Trophoblast cell (in vitro differentiated cells and primary cell): ENCODE measurements at regions not wholly inside any gene's neighbourhood (a gene's known extent, or its start where the extent isn't known, plus 50 kb on each side); places are given as distances from the start of the nearest gene placed in this dataset.
A peak's percentile ranks its signal among the peaks of the same experiment; 100 is the strongest.

Source experiments
- DNase-seq, 2 donors: peaks; one replicate each; pipeline ENCODE4 v3.0.0-alpha.2; 2016
- H2AFZ ChIP-seq: 2 replicates; pipeline ENCODE4 v1.6.1; 2013; ENCODE audit warnings: low read length, moderate library complexity, mild to moderate bottlenecking; ENCODE audit not compliant: insufficient read depth, poor library complexity
- H2AK5ac ChIP-seq: 2 replicates; pipeline ENCODE4 v1.6.1; 2013; ENCODE audit warnings: mild to moderate bottlenecking, low read length
- H2BK120ac ChIP-seq: 2 replicates; pipeline ENCODE4 v1.6.1; 2013; ENCODE audit warnings: low read length, mild to moderate bottlenecking, moderate library complexity; ENCODE audit not compliant: insufficient read depth, poor library complexity
- H2BK12ac ChIP-seq: 2 replicates; pipeline ENCODE4 v1.6.1; 2013; ENCODE audit warnings: mild to moderate bottlenecking, low read length, moderate library complexity
- H2BK5ac ChIP-seq: 2 replicates; pipeline ENCODE4 v1.6.1; 2013; ENCODE audit warnings: low read length, low read depth, moderate library complexity, mild to moderate bottlenecking; ENCODE audit not compliant: poor library complexity
- H3K14ac ChIP-seq: 2 replicates; pipeline ENCODE4 v1.6.1; 2013; ENCODE audit warnings: mild to moderate bottlenecking, low read length
- H3K18ac ChIP-seq: 2 replicates; pipeline ENCODE4 v1.6.1; 2013; ENCODE audit warnings: mild to moderate bottlenecking, low read length
- H3K23ac ChIP-seq: 2 replicates; pipeline ENCODE4 v1.6.1; 2013; ENCODE audit warnings: low read length
- H3K27ac ChIP-seq: 2 replicates; pipeline ENCODE4 v1.5.1; 2013; ENCODE audit warnings: low read depth, mild to moderate bottlenecking, inconsistent platforms, low read length, moderate library complexity
- H3K27me3 ChIP-seq: 2 replicates; pipeline ENCODE4 v1.6.1; 2013; ENCODE audit warnings: inconsistent platforms, mild to moderate bottlenecking, low read length, moderate library complexity; ENCODE audit not compliant: insufficient read depth
- H3K36me3 ChIP-seq, 2 experiments: 1 replicate in 1 of 2; 2 replicates in 1 of 2; pipeline ENCODE4 v1.6.1; 2013; ENCODE audit warnings: low read length in 2 of 2, mild to moderate bottlenecking in 2 of 2, moderate library complexity in 1 of 2; ENCODE audit not compliant: insufficient read depth in 2 of 2, control insufficient read depth in 1 of 2
- H3K4ac ChIP-seq: 2 replicates; pipeline ENCODE4 v1.6.1; 2013; ENCODE audit warnings: low read depth, mild to moderate bottlenecking, low read length, moderate library complexity
- H3K4me1 ChIP-seq, 2 experiments: 1 replicate in 1 of 2; 2 replicates in 1 of 2; pipeline ENCODE4 v1.6.1; 2013; ENCODE audit warnings: low read length in 2 of 2, mild to moderate bottlenecking in 2 of 2, moderate library complexity in 1 of 2; ENCODE audit not compliant: insufficient read depth in 2 of 2, control insufficient read depth in 1 of 2
- H3K4me2 ChIP-seq: 2 replicates; pipeline ENCODE4 v1.6.1; 2013; ENCODE audit warnings: inconsistent platforms, mild to moderate bottlenecking, low read length, moderate library complexity
- H3K4me3 ChIP-seq: 2 replicates; pipeline ENCODE4 v1.5.1; 2013; ENCODE audit warnings: mild to moderate bottlenecking, low read depth, low read length, inconsistent platforms
- H3K79me1 ChIP-seq: one replicate; pipeline ENCODE4 v1.6.1; 2013; ENCODE audit warnings: low read length
- H3K79me2 ChIP-seq: 2 replicates; pipeline ENCODE4 v1.6.1; 2013; ENCODE audit warnings: low read length, mild to moderate bottlenecking; ENCODE audit not compliant: control insufficient read depth, insufficient read depth, poor library complexity
- H3K9ac ChIP-seq: 2 replicates; pipeline ENCODE4 v1.6.1; 2013; ENCODE audit warnings: mild to moderate bottlenecking, low read length
- H3K9me3 ChIP-seq: 2 replicates; pipeline ENCODE4 v1.6.1; 2013; ENCODE audit warnings: low read depth, mild to moderate bottlenecking, control low read depth, inconsistent platforms, low read length; ENCODE audit not compliant: insufficient read depth
- H4K12ac ChIP-seq: 2 replicates; pipeline ENCODE4 v1.6.1; 2013; ENCODE audit warnings: low read depth, mild to moderate bottlenecking, low read length, moderate library complexity
- H4K8ac ChIP-seq: 2 replicates; pipeline ENCODE4 v1.6.1; 2013; ENCODE audit warnings: low read depth, mild to moderate bottlenecking, low read length, moderate library complexity
- H4K91ac ChIP-seq: one replicate; pipeline ENCODE4 v1.6.1; 2013; ENCODE audit warnings: low read depth, mild to moderate bottlenecking, low read length, moderate library complexity
- WGBS: extraction: QIAGEN DNeasy Blood & Tissue Kit; methylation state at CpG from one replicate; pipeline ENCODE4 v1.1.7; 2013; ENCODE audit warnings: missing lambda C conversion rate; ENCODE audit not compliant: insufficient read length, insufficient coverage; ENCODE audit errors: extremely low coverage; 5-methylcytosine and 5-hydroxymethylcytosine counted together

DNA sequence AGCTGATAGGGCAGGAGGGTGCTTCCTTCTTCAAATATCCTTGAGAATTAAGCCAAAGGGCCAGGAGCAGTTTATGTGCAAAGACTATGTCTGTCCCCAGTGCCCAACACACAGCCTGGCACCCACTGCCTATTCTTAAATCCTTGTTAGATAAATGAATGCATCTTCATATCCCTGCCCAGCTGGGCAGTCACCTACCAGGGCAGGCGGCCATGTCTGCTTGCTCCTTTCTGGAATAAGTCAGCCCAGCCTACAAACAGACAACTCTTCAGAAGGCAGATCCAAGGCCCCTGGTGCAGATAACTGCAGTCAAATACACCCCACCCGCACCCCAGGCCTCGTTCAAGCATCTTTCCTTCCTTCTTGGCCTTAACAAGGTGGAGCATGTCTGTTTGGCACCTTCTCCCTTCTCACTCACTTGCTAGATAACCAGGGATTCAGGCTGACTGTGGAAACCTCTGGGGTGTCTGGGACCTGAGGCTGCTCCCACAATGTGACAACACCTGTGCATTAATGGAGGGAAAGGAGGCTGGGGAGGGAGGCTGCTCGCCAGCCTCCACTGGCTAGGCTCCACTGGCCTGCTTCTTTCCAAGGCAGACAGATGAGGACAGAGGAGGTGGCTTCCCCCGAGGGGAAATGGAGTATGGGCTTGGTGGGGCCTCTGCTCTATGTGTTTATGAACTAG is 59.9 kb upstream of the COL13A1 start:
- Histone ChIP-seq H3K4ac (no peak overlapping the region), H3K4me1 (no peaks in the 10 kb centered on the region), H2AK5ac (no peak overlapping the region), H2BK5ac (no peak overlapping the region), H3K14ac (no peak overlapping the region), H2BK120ac (no peak overlapping the region), H4K91ac (no peak overlapping the region), H3K36me3 (no peaks in the 10 kb centered on the region), H2BK12ac (no peak overlapping the region), H3K23ac (no peak overlapping the region), H3K4me2 (no peak overlapping the region), H3K9me3 (no peaks in the 10 kb centered on the region), H3K4me3 (no peak overlapping the region), H3K79me1 (no peaks in the 10 kb centered on the region), H3K27ac (no peak overlapping the region), H3K27me3 (no peaks in the 10 kb centered on the region), H3K9ac (no peak overlapping the region), H4K8ac (no peak overlapping the region), H3K18ac (no peak overlapping the region), H4K12ac (no peak overlapping the region), H2AFZ (no peak overlapping the region), H3K79me2 (no peaks in the 10 kb centered on the region)
- no peak for DNase-seq
- WGBS: no CpG with 5 or more reads among the region's 5 CpGs

GRCh38 chr10:69742356-69742695 is 59.4 kb upstream of the COL13A1 start:
- Histone ChIP-seq H3K4me1 (no peaks in the 10 kb centered on the region), H3K23ac (no peak overlapping the region), H2AFZ (no peak overlapping the region), H3K27ac (no peak overlapping the region), H4K8ac (no peak overlapping the region), H3K4ac (no peak overlapping the region), H3K79me2 (no peaks in the 10 kb centered on the region), H3K79me1 (no peaks in the 10 kb centered on the region), H3K18ac (no peak overlapping the region), H3K4me2 (no peak overlapping the region), H2BK5ac (no peak overlapping the region), H4K91ac (no peak overlapping the region), H3K14ac (no peak overlapping the region), H3K4me3 (no peak overlapping the region), H3K9me3 (no peaks in the 10 kb centered on the region), H2BK120ac (no peak overlapping the region), H3K36me3 (no peaks in the 10 kb centered on the region), H3K27me3 (no peaks in the 10 kb centered on the region), H2AK5ac (no peak overlapping the region), H2BK12ac (no peak overlapping the region), H4K12ac (no peak overlapping the region), H3K9ac (no peak overlapping the region)
- WGBS: no CpG with 5 or more reads among the region's 1 CpG
- DNase-seq: no peak

- WGBS: no CpG with 5 or more reads among the region's 6 CpGs
- Histone ChIP-seq H2BK120ac (no peak overlapping the region), H3K79me2 (no peaks in the 10 kb centered on the region)
These were observed 58.6 kb upstream of the COL13A1 start for GRCh38 chr10:69742928-69743602.

DNA sequence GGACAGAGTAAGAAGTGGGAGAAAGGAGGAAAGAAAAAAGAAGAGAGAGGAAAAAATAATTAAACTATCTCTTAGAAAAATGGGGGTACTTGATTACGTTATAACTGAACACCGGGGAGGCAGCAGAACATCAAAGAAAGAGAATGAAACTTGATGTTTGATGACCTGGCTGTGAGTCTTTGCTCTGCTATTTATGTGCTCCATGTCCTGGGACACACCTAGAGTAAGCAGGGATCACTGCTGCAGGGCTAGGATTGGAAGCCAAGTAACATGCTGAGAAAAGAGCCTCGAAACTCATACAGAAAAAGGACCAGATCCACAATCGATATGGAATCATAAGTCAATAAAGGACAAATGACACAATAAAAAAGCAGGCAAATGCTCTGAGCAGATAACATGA is 56.7 kb upstream of the COL13A1 start:
- Histone ChIP-seq H3K79me1 (no peaks in the 10 kb centered on the region), H2BK120ac (no peak overlapping the region), H3K4me2 (no peak overlapping the region), H2BK12ac (no peak overlapping the region), H2AK5ac (no peak overlapping the region), H4K12ac (no peak overlapping the region), H3K27me3 (no peaks in the 10 kb centered on the region), H3K9me3 (no peaks in the 10 kb centered on the region), H3K4ac (no peak overlapping the region), H4K91ac (no peak overlapping the region), H2BK5ac (no peak overlapping the region), H3K23ac (no peak overlapping the region), H3K27ac (no peak overlapping the region), H3K14ac (no peak overlapping the region), H3K9ac (no peak overlapping the region), H3K36me3 (no peaks in the 10 kb centered on the region), H3K79me2 (no peaks in the 10 kb centered on the region), H2AFZ (no peak overlapping the region), H4K8ac (no peak overlapping the region), H3K18ac (no peak overlapping the region), H3K4me3 (no peak overlapping the region), H3K4me1 (no peaks in the 10 kb centered on the region)
- no CpG with 5 or more reads among the region's 4 CpGs for WGBS
- no peak for DNase-seq

More at GRCh38 chr10:69742928-69743602, 58.6 kb upstream of the COL13A1 start:
- no peak overlapping the region for H3K27ac ChIP-seq
- no peaks in the 10 kb centered on the region for H3K4me1 ChIP-seq
- no peak overlapping the region for H4K8ac ChIP-seq
- H3K27me3 ChIP-seq: no peaks in the 10 kb centered on the region
- H3K23ac ChIP-seq: no peak overlapping the region
- no peak overlapping the region for H3K18ac ChIP-seq
- no peak overlapping the region for H2BK12ac ChIP-seq
- no peak overlapping the region for H3K14ac ChIP-seq
- peak in 1 of 2 donors; percentile 7 for DNase-seq
- H3K4me2 ChIP-seq: no peak overlapping the region
- H3K36me3 ChIP-seq: no peaks in the 10 kb centered on the region
- H2AK5ac ChIP-seq: no peak overlapping the region
- H2AFZ ChIP-seq: no peak overlapping the region
- no peak overlapping the region for H2BK5ac ChIP-seq
- H3K4me3 ChIP-seq: no peak overlapping the region
- H3K9me3 ChIP-seq: no peaks in the 10 kb centered on the region
- no peak overlapping the region for H4K91ac ChIP-seq
- H3K4ac ChIP-seq: no peak overlapping the region
- no peak overlapping the region for H3K9ac ChIP-seq
- H4K12ac ChIP-seq: no peak overlapping the region
- no peaks in the 10 kb centered on the region for H3K79me1 ChIP-seq
